SK-N-MC (cell line): ENCODE measurements at regions not wholly inside any gene's neighbourhood (a gene's known extent, or its start where the extent isn't known, plus 50 kb on each side); places are given as distances from the start of the nearest gene placed in this dataset.

ENCODE experiments used
- EZH2 ChIP-seq: fragments of 200-600 bp; sonication (generic); IDR thresholded peaks from one replicate; pipeline ENCODE4 v1.6.1; 2017; ENCODE audit warnings: antibody characterized with exemption
- POLR2AphosphoS5 ChIP-seq: IDR thresholded peaks from 2 replicates; pipeline ENCODE4 v1.6.1; 2012; ENCODE audit warnings: mild to moderate bottlenecking, low read depth, low read length, borderline replicate concordance

DNA sequence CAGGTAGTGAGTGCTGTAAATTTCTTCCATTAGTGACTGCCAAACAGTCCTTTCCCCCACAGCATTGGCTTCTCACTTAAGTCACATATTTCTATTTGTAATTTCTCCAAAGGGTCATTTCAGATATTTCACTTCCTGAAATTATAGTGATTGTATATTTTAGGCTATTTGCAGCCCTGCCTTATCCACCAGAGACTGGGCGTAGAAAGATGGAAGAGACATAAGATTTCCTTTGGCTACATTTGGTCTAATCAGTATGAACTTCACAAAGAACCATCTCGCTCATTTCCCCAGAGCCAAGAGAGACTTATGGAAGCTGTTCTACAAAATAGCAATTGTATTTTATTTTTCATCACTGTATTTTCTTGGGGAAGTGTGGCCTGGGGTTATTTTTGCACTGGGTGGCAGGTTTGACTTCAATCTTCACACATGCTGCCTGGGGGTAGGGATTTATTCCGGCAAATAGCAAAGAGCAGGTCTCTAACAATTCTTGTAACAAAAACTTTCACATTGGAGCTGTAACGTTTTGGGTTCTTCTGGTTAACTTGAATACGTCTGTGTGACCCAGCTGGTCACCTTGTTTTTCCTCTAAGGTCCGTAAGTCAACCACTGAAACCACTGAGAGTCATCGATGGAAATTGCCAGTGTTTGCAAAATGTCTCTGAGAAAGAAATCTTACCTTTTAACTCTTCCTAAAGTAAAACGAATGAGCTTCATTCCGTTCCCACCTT is 170.6 kb upstream of the SERPINE2 start:
- no peak for TF ChIP-seq EZH2
- TF ChIP-seq POLR2AphosphoS5, result no peak
